ENCODE measurements at regions not wholly inside any gene's neighbourhood (a gene's known extent, or its start where the extent isn't known, plus 50 kb on each side); places are given as distances from the start of the nearest gene placed in this dataset.

GRCh38 chr5:92906798-92907376, 674.1 kb downstream of the NR2F1-AS1 start:
- Histone ChIP-seq H3K9me3 (ENCODE audit: control extremely low read depth in 1 of 3, control insufficient read depth in 2 of 3, insufficient read depth in 1 of 3, low read length in 2 of 3) (no peaks in the 10 kb centered on the region), H3K27me3 (replicated peaks in 1 of 4; ENCODE audit: control extremely low read depth in 1 of 4, control insufficient read depth in 3 of 4, insufficient read depth in 4 of 4, low read length in 3 of 4) (no peaks in the 10 kb centered on the region), H3K4me2 (replicated peaks; ENCODE audit: low read depth, low read length, poor library complexity, severe bottlenecking) (no peak overlapping the region), H2AFZ (ENCODE audit: insufficient read depth, low read depth, low read length, poor library complexity, severe bottlenecking) (no peak overlapping the region), H3K9ac (ENCODE audit: low read length) (no peak overlapping the region), H4K20me1 (ENCODE audit: control insufficient read depth, insufficient read depth, low read length, poor library complexity, severe bottlenecking) (no peaks in the 10 kb centered on the region), H3K4me1 (ENCODE audit: control insufficient read depth in 2 of 2, insufficient read depth in 2 of 2, low read length in 2 of 2) (no peaks in the 10 kb centered on the region), H3K27ac (ENCODE audit: low read length in 2 of 2) (no peak overlapping the region), H3K79me2 (ENCODE audit: control insufficient read depth, insufficient read depth, low read length) (no peaks in the 10 kb centered on the region), H3K36me3 (replicated peaks in 1 of 2; ENCODE audit: control extremely low read depth in 1 of 2, control insufficient read depth in 1 of 2, extremely low read depth in 1 of 2, insufficient read depth in 2 of 2, low read length in 1 of 2) (no peaks in the 10 kb centered on the region), H3K4me3 (ENCODE audit: control extremely low read depth in 1 of 5, extremely low read depth in 1 of 5, insufficient read depth in 1 of 5, low read depth in 2 of 5, low read length in 4 of 5) (no peak overlapping the region)
- intact Hi-C loops (cut with micrococcal nuclease): no loop called here
- ChIA-PET POLR2A (no interaction called here), CTCF (no interaction called here)
- Mint-ChIP-seq H3K4me1 (no peaks in the 10 kb centered on the region), H3K27me3 (no peaks in the 10 kb centered on the region), H3K4me3 (no peak overlapping the region), H3K9me3 (ENCODE audit: insufficient read depth) (no peaks in the 10 kb centered on the region), H3K27ac (no peak overlapping the region)
- 89% methylated on average over 3 of the region's 6 CpGs for WGBS (ENCODE audit: insufficient coverage)
- no peak for TF ChIP-seq EZH2 (IDR thresholded peaks at IDR 0.05; ENCODE audit: borderline replicate concordance, insufficient read depth, low read depth, low read length, poor library complexity, severe bottlenecking)
- TF ChIP-seq CTCF (IDR thresholded peaks at IDR 0.05): no peak
- no peak for ATAC-seq (ENCODE audit: low read depth)
- no peak for DNase-seq

DNA sequence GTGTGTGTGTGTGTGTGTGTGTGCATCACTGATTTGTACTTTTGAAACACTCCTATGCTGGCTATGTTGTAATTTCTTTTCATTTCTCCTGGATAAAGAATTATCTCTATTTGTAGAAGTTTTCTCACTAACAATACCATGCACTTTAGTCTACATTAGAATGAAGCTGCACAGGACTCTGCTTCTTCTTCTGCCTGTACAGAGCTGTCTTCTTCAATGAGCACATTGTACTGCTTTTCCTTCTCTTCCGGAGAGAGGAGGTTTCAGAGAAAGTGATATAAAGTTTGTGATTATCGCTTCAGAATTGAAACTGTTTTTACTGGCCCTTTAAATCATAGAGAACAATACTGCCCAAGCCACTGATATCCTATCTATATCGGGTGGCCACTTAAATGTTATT, 677.0 kb downstream of the NR2F1-AS1 start:
- no CpG with 5 or more reads among the region's 3 CpGs for WGBS (ENCODE audit: insufficient coverage)
- intact Hi-C loops (cut with micrococcal nuclease): no loop called here
- no peak overlapping the region for H3K27ac ChIP-seq (ENCODE audit: low read length in 2 of 2)

More for the DNA sequence above, 677.0 kb downstream of the NR2F1-AS1 start:
- H3K9me3 Mint-ChIP-seq (ENCODE audit: insufficient read depth): no peaks in the 10 kb centered on the region
- ChIA-PET CTCF (no interaction called here), POLR2A (no interaction called here)
- Histone ChIP-seq H3K4me1 (ENCODE audit: control insufficient read depth in 2 of 2, insufficient read depth in 2 of 2, low read length in 2 of 2) (no peaks in the 10 kb centered on the region), H3K36me3 (replicated peaks in 1 of 2; ENCODE audit: control extremely low read depth in 1 of 2, control insufficient read depth in 1 of 2, extremely low read depth in 1 of 2, insufficient read depth in 2 of 2, low read length in 1 of 2) (no peaks in the 10 kb centered on the region), H3K9me3 (ENCODE audit: control extremely low read depth in 1 of 3, control insufficient read depth in 2 of 3, insufficient read depth in 1 of 3, low read length in 2 of 3) (no peaks in the 10 kb centered on the region), H3K27me3 (replicated peaks in 1 of 4; ENCODE audit: control extremely low read depth in 1 of 4, control insufficient read depth in 3 of 4, insufficient read depth in 4 of 4, low read length in 3 of 4) (no peaks in the 10 kb centered on the region), H3K79me2 (ENCODE audit: control insufficient read depth, insufficient read depth, low read length) (no peaks in the 10 kb centered on the region), H3K9ac (ENCODE audit: low read length) (no peak overlapping the region), H2AFZ (ENCODE audit: insufficient read depth, low read depth, low read length, poor library complexity, severe bottlenecking) (no peak overlapping the region), H3K4me2 (replicated peaks; ENCODE audit: low read depth, low read length, poor library complexity, severe bottlenecking) (no peak overlapping the region), H4K20me1 (ENCODE audit: control insufficient read depth, insufficient read depth, low read length, poor library complexity, severe bottlenecking) (no peaks in the 10 kb centered on the region), H3K4me3 (ENCODE audit: control extremely low read depth in 1 of 5, extremely low read depth in 1 of 5, insufficient read depth in 1 of 5, low read depth in 2 of 5, low read length in 4 of 5) (no peak overlapping the region)
- no peak for ATAC-seq (ENCODE audit: low read depth)
- TF ChIP-seq EZH2 (IDR thresholded peaks at IDR 0.05; ENCODE audit: borderline replicate concordance, insufficient read depth, low read depth, low read length, poor library complexity, severe bottlenecking) (no peak), CTCF (IDR thresholded peaks at IDR 0.05) (no peak)
- H3K4me1 Mint-ChIP-seq: no peaks in the 10 kb centered on the region
- H3K4me3 Mint-ChIP-seq: no peak overlapping the region
- H3K27ac Mint-ChIP-seq: no peak overlapping the region
- no peak for DNase-seq
- no peaks in the 10 kb centered on the region for H3K27me3 Mint-ChIP-seq

Measured in B cell (primary cell).